NCI-H2171 treated with DMSO at 0.1 percent for 48 hours (cell line): ENCODE measurements at regions not wholly inside any gene's neighbourhood (a gene's known extent, or its start where the extent isn't known, plus 50 kb on each side); places are given as distances from the start of the nearest gene placed in this dataset.
"Not testable (repeated sequence)": the region's sequence is repeated elsewhere in the genome, so short reads cannot be mapped to it uniquely, and the experiment has no call there.

Experiments
- DNase-seq: peaks from one replicate; lab custom pipeline; 2025; lab: John Stamatoyannopoulos, UW

- no peak for DNase-seq
Observed at GRCh38 chr10:29826221-29826620, 191.4 kb upstream of the SVIL start.

DNA sequence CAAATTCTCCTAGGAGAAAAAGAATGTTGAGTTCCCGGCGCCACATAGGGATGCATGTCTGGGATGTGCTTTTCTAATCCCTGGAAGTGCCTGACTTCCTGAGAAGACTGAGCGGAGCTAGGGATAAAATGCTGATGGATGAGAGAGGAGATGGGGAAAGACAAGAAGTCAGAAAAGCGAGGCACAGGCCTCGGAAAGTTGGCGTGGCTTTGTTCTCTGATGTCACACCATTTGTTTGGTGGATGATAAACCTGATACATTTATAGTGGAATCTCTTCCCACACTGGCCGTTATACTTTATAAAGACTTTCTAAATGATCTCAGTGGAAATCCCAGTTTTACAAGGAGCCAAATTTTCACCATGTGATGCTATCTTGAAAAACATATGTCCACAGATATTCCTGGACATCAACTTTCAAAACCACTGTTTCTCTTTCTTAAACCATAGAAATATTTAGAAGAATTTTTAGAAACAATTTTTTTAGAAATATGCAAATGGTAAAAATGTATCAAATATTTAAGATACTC, 188.8 kb upstream of the SVIL start:
- no peak for DNase-seq

DNA sequence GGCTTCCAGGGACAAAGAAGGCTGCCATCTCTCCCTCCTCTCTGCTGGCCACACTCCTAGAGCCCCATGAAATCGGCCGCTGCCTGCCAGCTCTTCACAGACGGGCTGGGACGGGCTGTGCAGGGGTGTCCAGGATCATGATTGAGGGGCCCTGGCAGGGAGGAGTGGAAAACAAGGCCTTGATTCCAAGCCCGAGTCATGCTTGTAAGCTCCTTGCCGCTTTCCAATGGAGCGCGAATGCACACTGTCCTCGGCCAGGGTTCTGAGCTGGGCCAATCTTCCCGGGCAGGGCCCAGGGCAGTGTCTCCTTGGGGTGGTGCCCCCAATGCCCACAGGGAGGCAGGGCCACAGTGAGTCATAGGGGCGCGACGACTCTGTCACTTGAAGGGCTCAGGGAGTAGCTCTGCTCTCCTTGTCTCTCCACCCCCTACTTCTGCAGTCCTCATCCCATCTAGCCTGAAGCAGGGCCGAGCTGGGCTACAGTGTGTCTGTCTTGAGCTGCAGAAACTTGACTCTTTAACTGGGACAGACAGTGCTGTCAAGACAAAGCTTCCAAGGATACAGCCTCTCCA, 186.2 kb upstream of the SVIL start:
- DNase-seq, result no peak

- no peak for DNase-seq
Observed at GRCh38 chr10:29816801-29817558, 182.2 kb upstream of the SVIL start.

GRCh38 chr10:29815572-29815971, 180.8 kb upstream of the SVIL start:
- no peak for DNase-seq

- peak; percentile 19 for DNase-seq
Observed at GRCh38 chr10:29811751-29812427, 177.1 kb upstream of the SVIL start.

GRCh38 chr10:29810816-29811215, 176.0 kb upstream of the SVIL start:
- DNase-seq, result no peak

DNA sequence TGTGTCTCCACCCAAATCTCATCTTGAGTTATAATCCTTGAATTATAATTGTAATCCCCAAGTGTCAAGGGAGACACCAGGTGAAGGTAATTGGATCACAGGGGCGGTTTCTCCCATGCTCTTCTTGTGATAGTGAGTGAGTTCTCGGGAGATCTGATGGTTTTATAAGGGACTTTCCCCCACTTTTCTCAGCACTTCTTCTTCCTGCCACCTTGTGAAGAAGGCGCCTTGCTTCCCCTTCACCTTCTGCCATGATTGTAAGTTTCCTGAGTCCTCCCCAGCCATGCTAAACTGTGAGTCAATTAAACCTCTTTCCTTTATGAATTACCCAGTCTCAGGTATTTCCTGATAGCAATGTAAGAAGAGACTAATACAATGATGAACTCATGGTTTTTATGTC, 175.5 kb upstream of the SVIL start:
- DNase-seq, result not testable (repeated sequence)

DNA sequence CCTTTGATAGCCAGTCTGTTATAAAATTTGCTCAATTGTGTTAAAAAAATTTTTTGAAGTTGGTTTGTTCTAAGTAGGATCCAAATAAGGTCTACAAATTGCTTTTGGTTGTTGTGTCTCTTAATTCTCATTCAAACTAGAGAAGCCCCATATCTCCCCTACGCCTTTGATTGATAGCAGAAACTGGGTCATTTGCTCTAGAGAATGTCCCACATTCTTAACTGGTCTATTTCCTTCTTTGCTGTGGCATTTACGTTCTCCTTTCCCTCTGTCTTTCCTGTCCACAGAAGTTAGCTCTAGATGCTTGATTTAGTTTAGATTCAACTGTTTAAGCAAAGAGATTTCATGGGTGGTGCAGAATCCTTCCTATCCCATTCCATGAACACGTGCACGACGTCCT, 174.6 kb upstream of the SVIL start:
- DNase-seq, result no peak

DNA sequence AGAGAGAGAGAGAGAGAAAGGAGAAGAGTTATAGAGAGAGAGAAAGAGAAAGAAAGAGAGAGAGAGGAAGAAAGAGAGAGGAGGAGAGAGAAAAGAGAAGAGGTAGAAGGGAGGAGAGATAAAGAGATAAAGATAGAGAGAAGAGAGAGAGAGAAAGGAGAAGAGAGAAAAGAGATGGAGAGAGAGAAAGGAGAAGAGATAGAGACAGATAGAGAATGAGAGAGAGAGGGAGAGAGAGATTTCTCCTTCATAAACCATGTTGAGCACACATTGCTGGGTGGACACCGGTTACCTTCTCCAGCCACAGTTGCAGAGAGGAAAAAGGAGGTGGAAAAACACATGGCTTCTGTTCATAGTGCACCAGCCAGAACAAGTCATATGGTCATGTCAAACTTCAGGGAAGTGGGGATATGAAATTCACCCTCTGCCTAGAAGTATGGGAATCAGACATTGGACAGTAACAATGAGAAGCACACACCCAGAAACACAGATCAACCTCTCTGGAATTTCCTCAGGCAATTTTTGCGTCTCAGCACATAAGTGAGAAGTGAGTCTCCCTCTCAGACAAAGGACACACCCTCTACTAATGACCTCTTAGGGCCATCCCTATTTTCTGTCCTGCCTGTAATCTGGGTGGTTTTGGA, 172.5 kb upstream of the SVIL start:
- DNase-seq, result no peak

DNA sequence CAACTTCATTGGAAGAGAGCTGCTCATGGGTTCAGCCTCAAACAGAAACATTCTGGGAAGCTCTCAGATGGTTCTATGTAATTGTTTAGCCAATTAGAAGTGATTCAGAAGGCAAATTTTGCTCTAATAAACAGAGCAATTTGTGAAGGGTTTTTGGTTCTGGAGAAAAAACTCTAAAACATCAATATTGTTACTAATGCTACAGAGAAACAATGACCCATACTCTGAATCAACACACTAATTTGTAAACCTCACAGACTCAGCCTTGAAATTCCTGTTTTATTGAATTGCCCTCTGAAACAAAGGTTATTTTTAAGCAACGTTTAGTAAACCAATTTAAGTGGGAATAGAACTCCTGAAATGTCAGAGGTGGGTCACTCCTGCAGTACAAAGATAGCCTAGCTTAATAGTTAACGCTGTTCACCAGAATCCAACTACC, 171.6 kb upstream of the SVIL start:
- DNase-seq, result no peak

GRCh38 chr10:29805134-29805723, 170.5 kb upstream of the SVIL start:
- DNase-seq, result peak; percentile 2

DNA sequence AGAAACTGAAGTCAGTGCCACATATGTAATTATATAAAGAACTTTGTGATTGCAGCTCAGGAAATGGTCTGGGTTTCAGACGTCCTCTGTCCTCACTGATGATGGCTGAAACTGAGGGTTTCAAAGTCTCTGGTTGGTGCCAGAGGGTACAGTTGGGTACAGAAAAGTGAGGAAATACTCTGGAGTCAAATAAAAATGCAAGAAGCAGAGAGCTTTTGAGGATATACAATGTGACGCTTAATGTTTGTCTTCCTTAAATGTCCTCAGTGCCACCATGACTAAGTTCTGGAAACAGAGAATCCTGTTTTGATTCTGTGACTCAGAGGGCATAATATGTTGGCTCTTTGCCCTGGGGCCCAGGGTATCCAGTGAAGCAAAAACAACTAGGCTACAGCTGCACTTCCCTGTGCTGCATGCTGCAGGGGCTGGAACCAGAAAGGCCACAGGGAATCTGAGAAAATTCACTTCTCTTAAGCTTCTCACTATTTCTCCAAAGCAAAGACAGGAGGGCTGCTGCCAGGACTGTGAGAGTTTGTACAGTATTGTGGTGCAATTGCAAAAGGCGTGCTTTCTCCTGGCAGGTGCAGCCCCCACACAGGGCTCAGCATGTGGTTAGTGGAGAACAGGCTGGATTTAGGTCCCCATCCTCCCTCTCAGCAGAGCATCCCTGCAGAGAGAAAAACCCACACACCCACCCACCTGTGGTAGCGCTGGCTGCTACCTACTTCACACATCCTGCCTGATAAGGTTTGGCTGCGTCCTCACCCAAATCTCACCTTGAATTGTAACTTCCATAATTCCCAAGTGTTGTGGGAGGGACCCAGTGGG, 169.5 kb upstream of the SVIL start:
- DNase-seq, result peak; percentile 17

- no peak for DNase-seq
Observed at GRCh38 chr10:29802171-29802570, 167.4 kb upstream of the SVIL start.

DNA sequence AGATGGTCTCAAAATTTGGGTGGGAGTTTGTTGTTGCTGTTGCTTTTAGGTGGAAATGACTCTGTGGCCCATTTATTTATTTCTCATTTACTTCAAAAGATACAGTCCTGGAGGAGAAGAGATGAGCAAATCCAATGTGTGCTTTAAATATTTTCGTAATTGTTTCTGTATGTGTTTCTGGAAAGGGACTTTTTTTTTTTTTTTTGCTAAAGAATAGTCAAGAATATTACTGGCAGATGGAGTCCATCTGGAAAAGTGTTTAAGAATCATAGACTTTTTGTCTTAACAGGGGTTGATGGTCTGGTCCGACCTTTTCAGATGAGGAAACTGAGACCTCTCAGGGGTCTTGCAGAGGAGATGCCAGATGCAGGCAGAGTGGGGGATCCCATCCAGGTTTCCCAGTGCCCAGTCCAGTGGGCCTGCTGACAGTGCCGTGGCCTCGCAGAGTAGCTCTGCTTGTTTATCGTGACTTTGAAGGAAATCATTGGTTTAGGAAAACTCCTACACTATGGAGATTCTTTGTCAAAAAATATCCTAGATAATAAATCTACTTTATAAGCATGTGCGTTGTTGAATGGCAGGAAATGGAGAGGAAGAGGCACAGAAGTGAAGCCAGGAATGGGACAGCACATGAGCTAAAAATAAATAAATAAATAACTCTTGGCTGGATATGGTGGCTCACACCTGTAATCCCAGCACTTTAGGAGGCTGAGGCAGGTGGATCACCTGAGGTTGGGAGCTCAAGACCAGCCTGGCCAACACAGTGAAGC, 164.3 kb upstream of the SVIL start:
- no peak for DNase-seq

- no peak for DNase-seq
Observed at GRCh38 chr10:29797616-29798015, 162.8 kb upstream of the SVIL start.

- DNase-seq, result no peak
Observed at GRCh38 chr10:29795850-29796249, 161.1 kb upstream of the SVIL start.

GRCh38 chr10:29794776-29795611, 160.2 kb upstream of the SVIL start:
- no peak for DNase-seq

- no peak for DNase-seq
Observed at GRCh38 chr10:29791773-29792172, 157.0 kb upstream of the SVIL start.

- no peak for DNase-seq
Observed at GRCh38 chr10:29790207-29790606, 155.4 kb upstream of the SVIL start.
